GM21576 (cell line): ENCODE measurements at regions not wholly inside any gene's neighbourhood (a gene's known extent, or its start where the extent isn't known, plus 50 kb on each side); places are given as distances from the start of the nearest gene placed in this dataset.
A peak's percentile ranks its signal among the peaks of the same experiment; 100 is the strongest.
"Not testable (repeated sequence)": the region's sequence is repeated elsewhere in the genome, so short reads cannot be mapped to it uniquely, and the experiment has no call there.

Experiments
- ATAC-seq: cut with Tn5 transposase; IDR thresholded peaks from one replicate; pipeline ENCODE4 v1.9.1; 2021; ENCODE audit warnings: mild to moderate bottlenecking, moderate library complexity; ENCODE audit not compliant: unreplicated experiment

DNA sequence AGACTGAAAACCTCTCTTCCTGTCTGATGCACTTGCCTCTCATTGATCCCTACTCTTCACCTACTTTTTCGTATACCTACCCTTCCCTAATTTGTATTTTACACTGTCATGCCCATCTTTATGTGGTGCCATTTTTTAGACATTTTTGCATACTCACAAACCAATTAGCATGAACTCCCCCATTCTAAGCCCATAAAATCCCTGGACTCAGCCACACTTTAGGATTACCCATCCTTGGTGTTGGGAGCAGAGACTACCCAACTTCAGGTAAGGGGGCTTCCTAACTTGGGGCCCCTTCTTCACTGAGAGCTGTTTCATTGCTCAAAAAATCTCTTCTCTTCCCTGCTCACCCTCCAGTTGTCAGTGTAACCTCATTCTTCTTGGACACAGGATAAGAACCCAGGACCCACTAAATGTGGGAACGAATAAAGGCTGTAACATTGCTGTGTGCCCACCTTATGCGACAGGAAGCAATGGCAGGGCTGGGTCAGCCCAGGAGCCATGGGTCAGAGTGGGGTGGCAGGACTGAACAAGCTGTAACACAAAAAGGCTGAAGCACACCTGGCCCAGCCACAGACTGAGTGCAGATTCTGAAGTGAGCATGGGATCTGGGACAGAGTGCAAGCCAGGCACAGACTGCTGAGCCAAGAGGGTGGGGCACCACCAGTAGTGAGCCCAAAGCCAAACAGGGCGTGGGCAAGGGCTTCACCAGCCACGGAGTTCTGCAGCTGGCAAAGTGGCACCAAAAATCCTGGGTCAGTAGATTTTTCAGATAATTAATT is 789.1 kb upstream of the HS3ST5 start:
- no peak for ATAC-seq

DNA sequence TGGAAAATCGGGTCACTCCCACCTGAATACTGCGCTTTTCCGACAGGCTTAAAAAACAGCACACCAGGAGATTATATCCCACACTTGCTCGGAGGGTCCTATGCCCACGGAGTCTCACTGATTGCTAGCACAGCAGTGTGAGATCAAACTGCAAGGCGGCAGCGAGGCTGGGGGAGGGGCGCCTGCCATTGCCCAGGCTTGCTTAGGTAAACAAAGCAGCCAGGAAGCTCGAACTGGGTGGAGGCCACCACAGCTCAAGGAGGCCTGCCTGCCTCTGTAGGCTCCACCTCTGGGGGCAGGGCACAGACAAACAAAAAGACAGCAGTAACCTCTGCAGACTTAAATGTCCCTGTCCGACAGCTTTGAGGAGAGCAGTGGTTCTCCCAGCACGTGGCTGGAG is 778.7 kb upstream of the HS3ST5 start:
- ATAC-seq, result not testable (repeated sequence)

DNA sequence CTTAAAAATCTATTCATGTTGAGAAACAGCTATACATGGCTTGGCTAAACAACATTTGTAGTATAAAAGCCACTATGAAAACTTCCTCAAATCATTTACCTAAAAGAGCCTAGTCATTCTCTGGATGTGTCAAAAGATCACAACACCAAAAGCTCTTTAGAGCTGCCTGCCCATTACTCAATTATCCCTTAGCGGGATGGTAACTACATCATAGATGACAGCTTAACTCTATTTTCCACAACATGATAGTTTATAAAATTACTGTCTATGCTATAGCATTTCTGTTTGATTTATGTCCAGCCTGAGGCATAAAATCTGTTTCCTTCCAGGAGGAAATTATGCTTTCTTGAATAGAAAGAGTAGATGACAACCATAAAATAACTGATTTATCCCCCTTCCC is 777.6 kb upstream of the HS3ST5 start:
- no peak for ATAC-seq

GRCh38 chr6:115091461-115091860 is 748.6 kb upstream of the HS3ST5 start:
- no peak for ATAC-seq

DNA sequence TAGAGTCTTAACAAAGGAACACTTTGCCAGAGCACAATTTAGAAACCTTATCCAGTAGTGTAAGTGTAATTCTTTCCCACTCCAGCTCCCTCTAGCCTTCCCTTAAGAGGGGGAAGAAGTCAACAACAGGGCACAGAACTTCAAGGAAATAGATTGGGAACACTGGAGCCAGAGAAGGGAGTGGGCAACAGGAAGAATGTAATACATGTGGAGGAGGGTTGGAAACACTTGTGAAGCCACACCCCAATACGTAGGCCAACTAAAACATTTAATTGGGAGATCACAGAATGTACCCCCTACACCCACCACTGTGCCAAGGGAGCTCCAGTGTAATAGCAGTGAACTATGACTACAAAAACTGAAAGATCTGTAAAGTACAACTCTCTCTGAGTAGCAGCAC is 735.7 kb upstream of the HS3ST5 start:
- no peak for ATAC-seq

DNA sequence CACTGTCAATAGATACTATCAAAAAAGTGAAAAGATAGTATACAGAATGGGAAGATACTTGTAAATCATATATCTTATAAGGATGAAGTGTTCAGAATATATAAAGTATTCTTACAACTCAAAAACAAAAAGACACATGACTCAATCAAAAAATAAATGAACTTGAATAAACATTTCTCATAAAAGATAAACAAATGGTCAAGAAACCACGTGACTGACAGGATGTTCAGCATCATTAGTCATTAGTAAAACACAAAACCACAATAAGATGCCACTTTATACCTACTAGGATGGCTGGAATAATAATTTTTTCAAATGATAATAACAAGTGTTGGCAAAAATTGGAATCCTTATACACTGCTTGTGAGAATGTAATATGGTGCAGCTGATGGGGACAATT is 729.1 kb upstream of the HS3ST5 start:
- ATAC-seq, result no peak

DNA sequence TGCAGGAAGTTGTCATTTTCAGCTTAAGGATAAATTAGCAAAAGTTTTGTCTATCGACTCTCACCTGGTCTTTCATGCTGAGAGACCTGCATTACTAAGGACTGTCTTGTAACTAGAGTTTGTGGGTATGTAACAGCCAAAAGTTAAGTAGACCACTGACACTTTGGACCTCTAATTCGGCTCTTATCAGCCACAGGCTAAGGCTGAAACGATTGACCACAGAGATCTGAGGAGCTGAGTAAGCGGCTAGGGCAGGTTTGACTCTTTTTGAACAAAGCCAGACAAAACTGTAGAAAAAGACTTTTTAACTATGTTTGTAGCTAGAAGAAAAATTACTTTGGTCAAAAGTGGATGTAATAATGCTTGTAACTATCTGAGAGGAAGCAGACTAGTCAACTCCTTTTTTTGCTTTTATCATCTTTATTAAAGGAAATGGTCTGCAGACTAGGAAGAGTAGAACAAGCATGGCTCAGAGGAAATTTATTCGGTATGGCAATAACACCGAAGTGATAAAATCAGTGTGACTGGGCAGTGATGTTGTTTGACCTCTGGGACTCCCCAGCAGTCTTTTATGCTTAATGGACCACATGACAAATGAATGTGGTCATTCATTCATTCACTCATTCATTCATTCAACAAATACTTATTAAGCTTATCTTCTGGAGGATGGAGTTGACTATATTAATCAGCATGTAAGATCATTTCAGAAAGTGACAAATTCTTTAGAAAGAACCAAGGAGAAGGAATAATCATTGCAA is 725.0 kb upstream of the HS3ST5 start:
- ATAC-seq, result no peak

GRCh38 chr6:115064680-115065079 is 721.9 kb upstream of the HS3ST5 start:
- no peak for ATAC-seq

- no peak for ATAC-seq
Measured at GRCh38 chr6:115060581-115060980, 717.8 kb upstream of the HS3ST5 start.

- no peak for ATAC-seq
Measured at GRCh38 chr6:115058414-115059211, 715.8 kb upstream of the HS3ST5 start.

- no peak for ATAC-seq
Measured at GRCh38 chr6:115055579-115055978, 712.8 kb upstream of the HS3ST5 start.

- not testable (repeated sequence) for ATAC-seq
Measured at GRCh38 chr6:115054242-115054641, 711.4 kb upstream of the HS3ST5 start.

DNA sequence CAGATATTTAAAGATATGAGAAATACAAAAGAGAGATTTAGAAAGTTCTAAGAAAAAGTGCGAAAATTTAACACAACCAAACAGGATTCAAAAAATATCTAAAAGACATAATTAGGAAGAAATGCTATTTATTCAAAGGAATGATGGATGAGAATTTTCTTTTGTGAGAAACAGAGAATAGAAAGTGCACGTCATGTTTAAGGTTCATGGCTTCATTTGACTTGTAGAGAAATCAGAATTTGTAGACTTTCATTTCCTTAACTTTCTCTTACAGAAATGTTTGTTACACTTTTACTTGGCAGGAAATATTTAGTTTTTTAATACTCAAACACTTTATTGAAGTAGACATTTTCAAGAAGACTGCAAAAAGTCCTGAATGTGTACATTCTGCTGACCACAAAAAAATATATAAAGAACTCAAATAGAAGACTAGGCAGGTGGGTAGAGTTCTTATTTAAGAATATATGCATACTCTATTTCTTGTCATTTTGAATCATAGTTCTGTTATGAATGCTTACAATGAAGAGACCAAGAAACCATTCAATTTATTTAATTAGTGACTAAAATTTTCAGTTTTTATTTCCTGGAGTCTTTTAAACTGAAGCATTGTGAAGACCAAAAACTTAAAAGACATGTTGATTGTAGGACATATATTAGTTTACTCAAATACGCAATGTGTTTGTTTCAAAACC is 710.5 kb upstream of the HS3ST5 start:
- ATAC-seq, result no peak

GRCh38 chr6:115016593-115016992 is 673.8 kb upstream of the HS3ST5 start:
- no peak for ATAC-seq

GRCh38 chr6:115004982-115005381 is 662.2 kb upstream of the HS3ST5 start:
- no peak for ATAC-seq

DNA sequence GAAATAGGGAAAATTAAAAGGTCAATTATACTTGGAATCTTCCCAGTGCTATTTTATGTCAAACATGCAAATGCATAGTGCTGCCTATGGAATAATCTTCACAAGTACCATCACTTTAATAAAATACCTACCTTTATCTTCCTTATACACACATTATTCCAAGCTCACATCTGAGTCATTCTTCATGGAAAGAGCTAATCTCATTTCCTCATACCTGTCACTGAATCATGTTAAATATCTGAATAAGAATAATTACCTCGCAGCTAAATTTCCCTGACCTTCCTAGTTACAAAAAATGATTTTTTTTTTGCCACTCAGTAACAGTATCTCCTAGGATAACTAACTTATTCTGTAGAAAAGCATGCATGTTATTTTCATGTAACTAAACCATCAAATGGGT is 661.4 kb upstream of the HS3ST5 start:
- no peak for ATAC-seq

DNA sequence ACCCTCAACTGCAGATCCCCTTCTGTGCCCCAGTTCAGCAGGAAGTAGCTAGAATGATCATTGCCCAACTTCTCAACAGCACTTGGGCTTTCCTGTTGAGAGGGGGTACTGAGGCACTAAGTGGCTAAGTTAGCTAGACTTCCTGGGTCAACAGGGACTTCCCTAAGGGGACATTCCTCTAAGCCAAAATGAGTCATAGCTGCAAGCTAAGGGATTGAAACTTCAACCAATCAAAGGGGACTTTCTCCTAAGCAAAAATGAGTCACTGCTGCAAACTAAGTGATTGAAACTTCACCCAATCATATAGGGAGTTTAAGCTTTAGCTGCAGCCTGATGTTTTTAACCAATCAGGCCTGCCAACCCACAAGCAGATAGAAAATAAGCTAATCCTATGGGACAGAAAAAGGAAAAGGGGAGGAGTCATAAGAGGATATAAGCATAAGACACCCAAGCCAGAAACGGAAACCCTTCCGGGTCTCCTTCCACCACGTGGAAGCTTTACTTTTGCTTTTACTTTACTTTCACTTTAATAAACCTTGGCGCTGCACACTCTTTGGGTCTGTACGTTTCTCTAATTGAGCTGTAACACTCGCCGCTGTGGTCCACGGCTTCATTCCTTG is 659.0 kb upstream of the HS3ST5 start:
- no peak for ATAC-seq

- ATAC-seq, result no peak
Measured at GRCh38 chr6:115000736-115001135, 657.9 kb upstream of the HS3ST5 start.

GRCh38 chr6:114998492-114998891 is 655.7 kb upstream of the HS3ST5 start:
- ATAC-seq, result no peak

DNA sequence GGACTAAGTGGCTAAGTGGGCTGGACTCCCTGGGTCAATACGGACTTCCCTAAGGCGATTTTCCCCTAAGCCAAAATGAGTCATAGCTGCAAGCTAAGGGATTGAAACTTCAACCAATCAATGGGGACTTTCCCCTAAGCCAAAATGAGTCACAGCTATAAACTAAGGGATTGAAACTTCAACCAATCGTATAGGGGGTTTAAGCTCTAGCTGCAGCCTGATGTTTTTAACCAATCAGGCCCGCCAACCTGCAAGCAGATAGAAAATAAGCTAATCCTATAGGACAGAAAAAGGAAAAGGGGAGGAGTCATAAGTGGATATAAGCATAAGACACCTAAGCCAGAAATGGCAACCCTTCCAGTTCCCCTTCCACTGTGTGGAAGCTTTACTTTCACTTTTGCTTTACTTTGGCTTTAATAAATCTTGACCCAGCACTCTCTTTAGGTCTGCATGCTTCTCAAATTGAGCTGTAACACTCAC is 655.0 kb upstream of the HS3ST5 start:
- ATAC-seq, result peak; percentile 74
